Erythroblast (primary cell): ENCODE measurements at regions not wholly inside any gene's neighbourhood (a gene's known extent, or its start where the extent isn't known, plus 50 kb on each side); places are given as distances from the start of the nearest gene placed in this dataset.

Source experiments
- DNase-seq, 2 experiments: peaks; one replicate each; lab custom pipeline; 2025; lab: John Stamatoyannopoulos, UW
- GATA1 ChIP-seq: IDR thresholded peaks from 2 replicates; pipeline ENCODE4 v1.6.1; 2011; ENCODE audit warnings: low read depth, mild to moderate bottlenecking, control low read depth, low read length, moderate library complexity
- POLR2A ChIP-seq: IDR thresholded peaks from 2 replicates; pipeline ENCODE4 v1.6.1; 2011; ENCODE audit warnings: mild to moderate bottlenecking, low read length

GRCh38 chr2:16861530-16861929 lies 195.9 kb upstream of the CYRIA start:
- no peak for DNase-seq
- TF ChIP-seq GATA1 (no peak), POLR2A (no peak)

GRCh38 chr2:16861111-16861510 lies 195.5 kb upstream of the CYRIA start:
- TF ChIP-seq GATA1, result no peak
- TF ChIP-seq POLR2A, result no peak
- DNase-seq, result no peak

- DNase-seq, result no peak
Observed at GRCh38 chr2:16860627-16861026, 195.0 kb upstream of the CYRIA start.

GRCh38 chr2:16855183-16855582 lies 189.5 kb upstream of the CYRIA start:
- TF ChIP-seq GATA1 (no peak), POLR2A (no peak)
- DNase-seq, result no peak

More at GRCh38 chr2:16860627-16861026, 195.0 kb upstream of the CYRIA start:
- no peak for TF ChIP-seq POLR2A
- no peak for TF ChIP-seq GATA1

- no peak for DNase-seq
- TF ChIP-seq POLR2A, result no peak
Observed at GRCh38 chr2:16853088-16853487, 187.5 kb upstream of the CYRIA start.

- no peak for DNase-seq
- TF ChIP-seq POLR2A (no peak), GATA1 (no peak)
Observed at GRCh38 chr2:16852651-16853050, 187.0 kb upstream of the CYRIA start.

- TF ChIP-seq POLR2A (no peak), GATA1 (no peak)
- DNase-seq, result no peak
Observed at GRCh38 chr2:16851126-16851525, 185.5 kb upstream of the CYRIA start.

- DNase-seq, result no peak
- TF ChIP-seq GATA1 (no peak), POLR2A (no peak)
Observed at GRCh38 chr2:16840496-16841172, 175.0 kb upstream of the CYRIA start.

- TF ChIP-seq POLR2A (no peak), GATA1 (no peak)
- DNase-seq, result no peak
Observed at GRCh38 chr2:16832910-16833309, 167.3 kb upstream of the CYRIA start.

- TF ChIP-seq POLR2A (no peak), GATA1 (no peak)
- DNase-seq, result no peak
Observed at GRCh38 chr2:16828828-16829160, 163.2 kb upstream of the CYRIA start.

- DNase-seq, result no peak
- TF ChIP-seq GATA1 (no peak), POLR2A (no peak)
Observed at GRCh38 chr2:16828044-16828827, 162.6 kb upstream of the CYRIA start.

GRCh38 chr2:16824472-16824871 lies 158.8 kb upstream of the CYRIA start:
- DNase-seq, result no peak
- TF ChIP-seq GATA1, result no peak
- no peak for TF ChIP-seq POLR2A

GRCh38 chr2:16821692-16822091 lies 156.1 kb upstream of the CYRIA start:
- TF ChIP-seq POLR2A (no peak), GATA1 (no peak)
- no peak for DNase-seq

- TF ChIP-seq GATA1 (no peak), POLR2A (no peak)
Observed at GRCh38 chr2:16818203-16818556, 152.5 kb upstream of the CYRIA start.

More at GRCh38 chr2:16818203-16818556, 152.5 kb upstream of the CYRIA start:
- DNase-seq, result no peak
